ENCODE measurements at regions not wholly inside any gene's neighbourhood (a gene's known extent, or its start where the extent isn't known, plus 50 kb on each side); places are given as distances from the start of the nearest gene placed in this dataset.
A peak's percentile ranks its signal among the peaks of the same experiment; 100 is the strongest.

- DNase-seq (ENCODE audit: low read depth), result no peak
Observed at GRCh38 chr5:173802670-173803165, 85.4 kb upstream of the CPEB4 start.

- DNase-seq (ENCODE audit: low read depth), result no peak
Observed at GRCh38 chr5:173804579-173804978, 83.6 kb upstream of the CPEB4 start.

- no peak for DNase-seq (ENCODE audit: low read depth)
Observed at GRCh38 chr5:173806270-173807035, 81.7 kb upstream of the CPEB4 start.

DNA sequence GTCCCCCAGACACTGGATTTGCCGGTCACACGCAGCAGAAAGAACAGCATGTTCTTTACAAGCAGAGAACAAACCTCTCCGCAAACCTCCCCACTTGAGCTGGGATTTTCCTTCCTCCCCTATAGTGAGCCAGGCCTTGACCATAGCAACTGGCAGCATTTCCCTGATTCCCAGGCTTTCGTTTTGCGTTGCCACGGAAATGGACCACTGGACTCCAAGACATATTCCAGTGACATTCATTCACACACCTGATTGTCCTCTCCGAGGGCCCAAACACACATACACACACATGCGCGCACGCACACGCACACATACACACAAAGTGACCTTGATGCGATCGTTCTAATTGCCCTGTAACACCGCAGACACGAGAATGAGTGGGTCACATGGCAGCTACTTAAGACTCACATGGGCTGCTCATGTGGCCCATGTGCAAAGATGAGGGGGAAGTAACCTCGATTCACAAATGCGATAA is 80.9 kb upstream of the CPEB4 start:
- DNase-seq (ENCODE audit: low read depth), result no peak

GRCh38 chr5:173808079-173808808 is 79.9 kb upstream of the CPEB4 start:
- DNase-seq (ENCODE audit: low read depth), result no peak

GRCh38 chr5:173809014-173809413 is 79.1 kb upstream of the CPEB4 start:
- DNase-seq (ENCODE audit: low read depth), result no peak

DNA sequence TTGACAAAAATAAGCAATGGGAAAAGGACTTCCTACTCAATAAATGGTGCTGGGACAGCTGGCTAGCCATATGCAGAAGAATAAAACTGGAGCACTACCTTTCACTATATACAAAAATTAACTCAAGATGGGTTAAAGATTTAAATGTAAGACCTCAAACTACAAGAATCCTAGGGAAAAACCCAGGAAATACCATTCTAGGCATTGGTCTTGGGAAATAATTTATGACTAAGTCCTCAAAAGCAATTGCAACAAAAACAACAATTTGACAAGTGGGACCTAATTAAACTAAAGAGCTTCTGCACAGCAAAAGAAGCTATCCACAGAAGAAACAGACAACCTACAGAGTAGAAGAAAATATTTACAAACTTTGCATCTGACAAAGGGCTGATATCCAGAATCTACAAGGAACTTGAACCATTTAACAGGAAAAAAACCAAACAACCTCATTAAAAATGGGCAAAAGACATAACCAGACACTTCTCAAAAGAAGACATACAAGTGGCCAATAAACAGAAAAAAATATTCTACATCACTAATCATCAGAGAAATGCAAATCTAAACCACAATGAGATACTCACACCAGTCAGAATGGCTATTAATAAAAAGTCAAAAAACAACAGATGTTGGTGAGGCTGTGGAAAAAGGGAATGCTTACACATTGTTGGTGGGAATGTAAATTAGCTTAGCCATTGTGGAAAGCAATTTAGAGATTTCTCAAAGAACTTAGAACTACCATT is 75.2 kb upstream of the CPEB4 start:
- no peak for DNase-seq (ENCODE audit: low read depth)

GRCh38 chr5:173814053-173814452 is 74.1 kb upstream of the CPEB4 start:
- DNase-seq (ENCODE audit: low read depth), result no peak

GRCh38 chr5:173815571-173815970 is 72.6 kb upstream of the CPEB4 start:
- no peak for DNase-seq (ENCODE audit: low read depth)

DNA sequence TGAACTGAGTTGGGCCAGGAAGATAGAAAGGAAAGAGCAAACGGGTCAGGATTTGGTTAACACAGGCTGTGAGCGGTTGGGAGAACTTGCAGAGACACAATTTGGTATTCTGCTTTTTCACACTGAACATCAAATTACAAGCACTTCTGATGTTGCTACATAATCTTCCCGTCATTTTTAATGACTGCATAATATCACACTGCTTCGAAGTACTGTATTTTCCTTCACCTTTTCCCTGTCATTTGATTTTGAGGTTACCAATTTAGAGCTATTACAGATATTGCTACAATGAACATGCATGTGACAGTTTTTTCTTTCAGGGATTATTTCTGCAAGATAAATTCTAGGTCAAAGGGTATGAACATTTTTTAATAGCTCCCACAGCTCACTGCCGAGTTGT is 71.4 kb upstream of the CPEB4 start:
- no peak for DNase-seq (ENCODE audit: low read depth)

GRCh38 chr5:173817561-173817960 is 70.6 kb upstream of the CPEB4 start:
- DNase-seq (ENCODE audit: low read depth), result no peak

- no peak for DNase-seq (ENCODE audit: low read depth)
Observed at GRCh38 chr5:173819521-173819920, 68.6 kb upstream of the CPEB4 start.

GRCh38 chr5:173823274-173823644 is 64.9 kb upstream of the CPEB4 start:
- DNase-seq (ENCODE audit: low read depth), result no peak

GRCh38 chr5:173823721-173824567 is 64.2 kb upstream of the CPEB4 start:
- DNase-seq (ENCODE audit: low read depth), result peak; percentile 63

DNA sequence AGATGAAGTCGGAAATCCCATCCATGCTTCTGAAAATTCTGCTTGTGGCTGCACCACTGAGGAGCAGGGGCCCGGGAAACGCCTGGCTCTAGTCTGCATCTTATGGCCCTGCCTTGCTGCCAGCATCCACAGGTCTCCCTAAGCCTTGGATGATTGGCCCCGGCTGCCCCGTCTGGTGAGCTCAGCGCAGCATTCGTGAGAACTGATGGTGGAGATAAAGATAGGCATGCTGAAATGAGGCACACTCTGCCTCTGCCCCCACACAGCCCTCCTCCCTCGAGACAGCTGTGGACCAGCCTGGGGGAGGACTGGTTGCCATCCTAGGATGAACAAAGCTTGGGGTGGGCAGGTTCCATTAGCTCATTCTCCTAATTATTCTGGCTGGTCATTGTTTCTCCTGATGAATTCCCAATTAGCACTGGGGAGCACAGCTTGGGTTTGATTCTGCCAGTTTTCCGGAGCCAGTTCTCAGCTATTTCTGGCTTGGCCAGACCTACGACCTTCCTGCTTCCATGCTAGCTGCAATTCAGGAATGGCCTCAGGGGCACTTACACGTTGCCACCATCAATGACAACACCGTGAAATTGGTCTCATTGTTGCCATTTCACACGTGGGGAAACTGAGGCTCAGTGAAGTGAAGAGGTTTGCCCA is 62.8 kb upstream of the CPEB4 start:
- DNase-seq (ENCODE audit: low read depth), result no peak

GRCh38 chr5:173826086-173826427 is 62.1 kb upstream of the CPEB4 start:
- no peak for DNase-seq (ENCODE audit: low read depth)

- DNase-seq (ENCODE audit: low read depth), result no peak
Observed at GRCh38 chr5:173826428-173827350, 61.5 kb upstream of the CPEB4 start.

- no peak for DNase-seq (ENCODE audit: low read depth)
Observed at GRCh38 chr5:173828952-173829351, 59.2 kb upstream of the CPEB4 start.

- DNase-seq (ENCODE audit: low read depth), result peak; percentile 22
Observed at GRCh38 chr5:173829826-173830225, 58.3 kb upstream of the CPEB4 start.

GRCh38 chr5:173830421-173830820 is 57.7 kb upstream of the CPEB4 start:
- no peak for DNase-seq (ENCODE audit: low read depth)
